ENCODE measurements at regions not wholly inside any gene's neighbourhood (a gene's known extent, or its start where the extent isn't known, plus 50 kb on each side); places are given as distances from the start of the nearest gene placed in this dataset.

DNA sequence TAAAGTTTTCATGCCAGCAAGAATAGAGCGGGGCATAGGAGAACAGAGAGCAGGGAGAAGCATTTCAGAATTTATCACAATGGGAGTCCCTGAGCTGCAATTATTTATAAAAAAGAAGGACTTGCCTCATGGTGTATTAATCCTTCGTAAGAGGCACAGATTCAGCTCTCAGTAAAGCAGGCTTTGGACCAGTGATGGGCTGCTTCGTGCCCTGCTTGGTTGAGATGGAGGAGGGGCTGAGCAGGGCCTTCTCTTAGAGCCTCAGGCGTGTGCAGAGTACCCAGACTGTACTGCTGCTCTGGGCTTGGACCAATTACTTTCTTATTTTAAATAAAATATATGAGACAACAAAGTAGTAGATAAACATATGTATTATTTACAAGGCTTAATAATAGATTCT lies 265.7 kb upstream of the SLC10A2 start:
- intact Hi-C loops (cut with DNase I): no loop called here
- no peak for DNase-seq (ENCODE audit: low spot score)

DNA sequence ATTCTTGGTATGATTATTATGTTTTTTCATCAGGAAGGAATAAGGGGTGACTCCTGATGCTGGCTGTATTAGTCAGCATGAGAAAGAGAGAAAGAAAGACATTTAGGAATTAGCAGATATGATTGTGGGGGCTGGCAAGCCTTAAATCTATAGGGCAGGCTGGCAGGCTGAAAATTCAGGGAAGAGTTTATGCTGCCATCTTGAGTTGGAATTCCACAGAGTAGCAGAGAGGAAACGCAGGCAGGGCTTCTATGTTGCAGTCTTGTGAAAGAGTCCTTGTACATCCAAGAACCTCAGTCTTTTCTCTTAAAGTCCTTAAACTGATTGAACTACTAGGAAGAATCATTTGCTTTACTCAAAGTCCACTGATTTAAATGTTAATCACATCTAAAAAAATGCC lies 262.7 kb upstream of the SLC10A2 start:
- DNase-seq (ENCODE audit: low spot score): no peak
- intact Hi-C loops (cut with DNase I): no loop called here

- no peak for DNase-seq (ENCODE audit: low spot score)
- intact Hi-C loops (cut with DNase I): no loop called here
These were observed 260.1 kb upstream of the SLC10A2 start for GRCh38 chr13:103326326-103326725.

- intact Hi-C loops (cut with DNase I): no loop called here
- no peak for DNase-seq (ENCODE audit: low spot score)
These were observed 259.5 kb upstream of the SLC10A2 start for GRCh38 chr13:103325672-103326071.

- DNase-seq (ENCODE audit: low spot score): no peak
- intact Hi-C loops (cut with DNase I): no loop called here
These were observed 258.4 kb upstream of the SLC10A2 start for GRCh38 chr13:103324641-103325040.

DNA sequence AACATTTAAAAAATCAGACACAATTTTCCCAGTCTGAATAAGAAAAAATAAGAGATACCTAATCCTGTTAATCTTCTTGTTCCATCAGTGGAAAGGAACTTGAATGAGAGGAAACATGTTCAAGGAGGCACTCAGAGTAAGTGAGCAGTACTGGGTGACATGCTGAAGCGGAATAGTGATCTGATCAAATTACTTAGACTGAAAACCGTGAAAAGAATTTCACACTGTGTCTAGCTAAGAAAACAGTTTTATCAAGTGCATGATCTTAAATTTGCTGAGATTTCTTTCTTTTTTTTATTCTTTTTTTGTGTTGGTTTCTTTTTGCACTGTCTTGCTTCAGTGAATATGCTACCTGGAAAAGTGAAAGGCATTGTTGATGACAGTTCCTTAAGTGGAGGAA lies 249.5 kb upstream of the SLC10A2 start:
- DNase-seq (ENCODE audit: low spot score): no peak
- intact Hi-C loops (cut with DNase I): no loop called here

GRCh38 chr13:103312467-103312866 lies 246.2 kb upstream of the SLC10A2 start:
- no peak for DNase-seq (ENCODE audit: low spot score)
- intact Hi-C loops (cut with DNase I): no loop called here

DNA sequence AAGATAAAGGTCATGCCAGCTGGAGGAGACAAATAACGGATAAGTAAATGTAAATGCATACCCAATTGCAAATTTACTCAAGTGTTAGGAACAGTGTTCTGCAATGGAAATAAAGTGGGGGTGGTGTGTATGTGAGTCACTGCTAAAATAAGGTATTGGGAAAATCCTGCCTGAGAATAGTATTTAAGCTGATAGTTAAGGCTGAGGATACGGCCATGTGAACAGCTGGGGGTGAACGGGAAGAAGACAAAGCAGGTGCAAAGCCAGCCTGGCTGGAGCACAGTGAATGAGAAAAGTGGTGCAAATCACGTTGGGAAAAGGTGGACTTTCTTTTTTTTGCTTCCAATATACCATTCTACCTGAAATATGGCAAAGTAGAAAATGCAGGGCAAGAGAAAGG lies 242.4 kb upstream of the SLC10A2 start:
- intact Hi-C loops (cut with DNase I): no loop called here
- no peak for DNase-seq (ENCODE audit: low spot score)

DNA sequence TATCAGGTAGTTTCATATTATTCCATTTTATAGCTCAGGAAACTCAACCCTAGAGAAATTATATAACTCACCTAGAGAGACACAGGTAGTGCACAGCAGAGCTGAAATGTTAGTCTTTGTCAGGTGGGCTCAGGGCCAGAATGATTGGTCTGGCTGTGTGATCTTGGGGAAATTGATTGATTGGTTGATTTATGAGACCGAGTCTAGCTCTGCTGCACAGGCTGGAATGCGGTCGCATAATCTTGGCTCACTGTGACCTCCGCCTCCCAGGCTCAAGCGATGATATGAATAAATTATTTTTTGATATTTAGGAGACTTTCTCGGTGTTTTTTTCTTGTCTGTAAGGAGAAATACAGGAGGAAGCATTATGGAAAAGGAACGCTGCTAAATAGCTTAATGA lies 239.9 kb upstream of the SLC10A2 start:
- intact Hi-C loops (cut with DNase I): no loop called here
- no peak for DNase-seq (ENCODE audit: low spot score)

DNA sequence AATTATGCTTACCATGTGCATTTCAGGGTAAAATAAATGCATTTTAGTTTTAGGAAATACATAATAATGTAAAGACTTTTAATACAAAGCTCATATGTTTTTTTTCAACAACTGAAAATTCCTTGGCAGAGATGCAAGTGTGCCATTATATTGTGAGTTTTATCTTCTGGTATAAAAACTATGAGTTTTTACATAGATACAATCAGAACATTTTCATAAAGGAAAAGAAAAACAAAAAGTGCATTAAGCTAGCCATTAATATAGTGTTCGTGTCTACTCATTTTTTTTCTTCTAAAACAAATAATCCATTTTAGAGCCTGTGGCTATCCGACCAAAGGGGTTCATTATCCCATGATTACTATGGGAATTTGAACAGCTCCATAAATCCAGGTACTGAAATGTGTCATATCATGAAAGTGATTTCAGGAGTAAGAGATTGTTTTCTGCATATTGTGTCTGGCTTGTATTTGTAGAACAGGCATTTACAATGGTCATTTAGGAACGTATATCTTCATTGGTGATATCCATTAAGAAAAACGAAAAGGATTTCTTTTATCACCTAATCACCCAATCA lies 236.9 kb upstream of the SLC10A2 start:
- DNase-seq (ENCODE audit: low spot score): no peak
- intact Hi-C loops (cut with DNase I): no loop called here

GRCh38 chr13:103302676-103303075 lies 236.5 kb upstream of the SLC10A2 start:
- DNase-seq (ENCODE audit: low spot score): no peak
- intact Hi-C loops (cut with DNase I): no loop called here

DNA sequence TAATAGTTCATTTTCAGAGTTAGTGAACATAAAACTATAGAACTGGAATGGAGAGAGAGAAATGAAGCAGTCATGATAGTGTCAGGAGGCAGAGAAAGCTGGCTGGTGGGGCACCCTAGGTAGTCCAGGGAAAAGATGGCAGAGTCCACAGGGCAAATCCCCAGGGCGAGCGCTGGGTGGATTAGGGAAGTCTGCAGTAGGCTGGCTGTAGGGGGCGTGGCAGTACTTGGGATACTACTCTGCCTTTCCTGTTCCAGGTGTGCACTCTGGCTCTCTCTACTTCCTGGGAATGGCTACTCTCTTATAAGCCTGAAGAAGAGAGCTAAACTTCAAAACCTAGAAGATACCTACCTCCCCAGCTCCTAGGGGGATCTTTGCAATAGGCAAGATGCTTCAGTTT lies 232.9 kb upstream of the SLC10A2 start:
- DNase-seq (ENCODE audit: low spot score): no peak
- intact Hi-C loops (cut with DNase I): no loop called here

- intact Hi-C loops (cut with DNase I): no loop called here
- DNase-seq (ENCODE audit: low spot score): no peak
These were observed 230.9 kb upstream of the SLC10A2 start for GRCh38 chr13:103297083-103297482.

- DNase-seq (ENCODE audit: low spot score): no peak
- intact Hi-C loops (cut with DNase I): no loop called here
These were observed 225.8 kb upstream of the SLC10A2 start for GRCh38 chr13:103291798-103292572.

- intact Hi-C loops (cut with DNase I): no loop called here
- no peak for DNase-seq (ENCODE audit: low spot score)
These were observed 225.0 kb upstream of the SLC10A2 start for GRCh38 chr13:103291226-103291625.

DNA sequence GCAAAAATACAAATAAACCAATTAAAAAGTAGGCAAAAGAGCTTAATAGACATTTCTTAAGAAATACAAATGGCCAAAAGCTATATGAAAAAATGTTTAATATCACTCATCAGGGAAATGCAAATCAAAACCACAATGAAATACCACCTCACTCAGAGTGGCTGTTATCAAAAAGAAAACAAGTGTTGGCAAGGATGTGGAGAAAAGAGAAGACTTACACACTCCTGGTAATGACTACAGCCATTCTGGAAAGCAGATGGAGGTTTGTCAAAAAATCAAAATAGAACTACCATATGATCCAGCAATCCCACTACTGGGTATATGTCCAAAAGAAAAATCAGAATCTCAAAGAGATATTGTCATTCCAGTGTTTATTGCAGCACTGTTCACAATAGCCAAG lies 223.5 kb upstream of the SLC10A2 start:
- intact Hi-C loops (cut with DNase I): no loop called here
- no peak for DNase-seq (ENCODE audit: low spot score)

- intact Hi-C loops (cut with DNase I): no loop called here
- DNase-seq (ENCODE audit: low spot score): no peak
These were observed 221.9 kb upstream of the SLC10A2 start for GRCh38 chr13:103288114-103288513.

DNA sequence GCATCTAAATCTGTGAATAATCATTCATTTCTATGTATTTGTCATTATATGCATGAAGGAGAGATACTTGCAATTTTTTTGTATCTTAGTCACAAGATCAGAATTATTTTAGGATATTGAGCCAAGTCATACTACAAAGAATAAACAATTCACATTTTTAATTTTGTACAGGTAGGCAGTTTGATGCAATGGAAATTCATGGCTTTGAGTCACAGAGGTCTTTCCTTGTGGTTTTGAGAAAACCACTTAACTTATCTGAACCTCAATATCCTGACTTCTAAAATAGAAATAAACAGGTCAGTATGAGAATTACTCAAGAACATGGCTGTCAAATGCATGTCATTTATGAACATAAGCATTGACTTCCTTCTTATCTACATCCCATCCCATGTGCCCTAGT lies 221.4 kb upstream of the SLC10A2 start:
- intact Hi-C loops (cut with DNase I): no loop called here

GRCh38 chr13:103284466-103284865 lies 218.2 kb upstream of the SLC10A2 start:
- intact Hi-C loops (cut with DNase I): no loop called here
- DNase-seq (ENCODE audit: low spot score): no peak

More for the DNA sequence above, 221.4 kb upstream of the SLC10A2 start:
- no peak for DNase-seq (ENCODE audit: low spot score)

GRCh38 chr13:103283451-103283820 lies 217.2 kb upstream of the SLC10A2 start:
- intact Hi-C loops (cut with DNase I): no loop called here

DNA sequence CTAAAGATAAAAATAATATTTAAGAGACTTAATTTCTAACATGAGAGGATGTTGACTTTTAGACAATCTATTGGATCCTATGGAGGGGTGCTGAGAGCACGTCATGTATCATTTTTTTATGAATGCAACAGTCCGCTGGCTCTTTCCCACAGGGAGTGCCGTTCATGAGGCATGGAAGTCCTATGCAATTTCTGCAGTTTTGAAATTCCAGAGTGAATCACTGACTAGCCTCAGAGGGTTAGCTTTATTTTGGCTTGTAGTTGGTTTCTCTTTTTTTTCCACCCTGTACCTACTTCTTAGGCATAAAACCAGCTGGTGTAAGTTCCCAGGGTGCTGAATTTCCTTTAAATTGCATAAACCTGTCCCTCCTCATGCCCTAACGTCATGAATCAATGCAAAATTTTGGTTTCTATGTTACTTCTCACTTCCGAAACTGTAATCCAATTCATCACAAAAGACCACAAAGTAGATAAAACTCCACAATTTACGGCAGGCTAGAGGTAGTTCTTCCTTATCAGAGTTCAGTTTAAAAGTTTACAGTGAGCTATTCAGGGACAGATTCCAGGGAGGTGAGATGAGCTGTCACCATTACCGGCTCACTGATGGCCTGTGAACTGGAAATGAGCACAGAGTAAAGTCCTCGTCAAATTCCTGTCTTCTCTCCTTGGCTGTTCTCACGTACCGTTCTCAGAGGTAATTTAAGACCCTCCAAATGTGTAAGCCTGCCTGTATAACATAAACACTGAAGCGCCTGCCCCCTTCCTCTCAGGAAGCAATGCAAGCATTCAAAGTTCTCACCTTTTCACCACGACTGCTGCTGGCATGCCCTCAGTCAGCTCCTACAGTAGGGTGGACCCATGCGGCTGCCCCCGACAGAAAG lies 216.6 kb upstream of the SLC10A2 start:
- DNase-seq (ENCODE audit: low spot score): no peak
- intact Hi-C loops (cut with DNase I): no loop called here

More at GRCh38 chr13:103283451-103283820, 217.2 kb upstream of the SLC10A2 start:
- DNase-seq (ENCODE audit: low spot score): no peak

Measured in cardiac septum (tissue), 1 donor.